ENCODE measurements at regions not wholly inside any gene's neighbourhood (a gene's known extent, or its start where the extent isn't known, plus 50 kb on each side); places are given as distances from the start of the nearest gene placed in this dataset.

GRCh38 chr1:96028071-96028470 lies 693.5 kb upstream of the PTBP2 start:
- DNase-seq: no peak

DNA sequence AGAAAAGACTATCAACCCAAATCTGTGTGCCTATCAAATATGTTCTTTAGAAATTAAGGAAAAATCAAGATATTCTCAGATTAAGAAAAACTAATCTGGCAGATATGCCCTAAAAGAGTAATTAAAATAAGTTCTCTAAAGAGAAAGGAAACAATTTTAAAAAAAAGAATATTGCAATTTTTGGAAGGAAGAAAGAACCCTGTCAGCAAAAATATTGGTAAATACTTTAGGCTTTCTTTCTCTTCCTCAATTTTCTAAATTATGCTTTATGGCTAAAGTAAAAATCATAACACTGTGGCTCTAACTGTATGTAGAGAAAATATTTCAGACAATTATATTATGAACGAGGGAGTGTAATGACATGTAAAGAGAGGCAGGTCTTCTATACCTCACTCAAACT lies 691.3 kb upstream of the PTBP2 start:
- DNase-seq: no peak

DNA sequence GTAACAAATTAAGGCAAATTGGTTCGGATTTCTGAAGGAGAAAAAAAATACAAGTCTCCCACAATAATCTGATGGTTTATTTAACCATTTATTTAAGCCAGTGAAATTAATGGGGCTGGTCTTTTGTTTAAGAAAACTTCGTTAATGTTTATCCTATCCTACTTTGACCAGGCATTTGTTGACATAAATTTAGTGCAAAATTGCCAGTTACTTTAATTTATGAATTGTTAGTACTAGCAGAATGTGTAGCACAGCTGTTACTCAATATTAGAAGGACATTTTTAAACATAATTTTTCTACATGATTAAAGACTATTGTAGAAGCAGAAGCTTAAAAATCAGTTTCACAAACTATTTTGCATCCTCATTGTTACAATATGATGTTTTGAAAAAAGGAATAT lies 687.6 kb upstream of the PTBP2 start:
- DNase-seq: no peak

- no peak for DNase-seq
Measured at GRCh38 chr1:96036763-96037162, 684.8 kb upstream of the PTBP2 start.

DNA sequence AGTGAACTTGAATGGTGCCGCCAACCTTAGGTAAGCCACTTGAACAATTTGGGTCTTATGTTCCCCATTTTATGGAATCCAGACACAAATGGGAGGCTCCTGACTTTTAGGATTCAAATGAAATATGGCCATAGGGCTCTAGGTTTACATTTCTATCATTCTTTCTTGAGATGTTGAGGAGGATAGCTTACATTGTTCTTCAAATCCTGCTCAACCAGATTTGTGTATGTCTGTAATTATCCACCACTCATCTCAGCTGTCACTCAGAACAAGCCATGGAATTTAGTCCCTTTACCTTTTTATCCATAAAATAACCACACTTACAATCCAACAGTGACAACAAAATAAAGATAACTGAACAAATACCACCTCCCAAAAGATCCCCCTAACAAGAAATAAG lies 682.9 kb upstream of the PTBP2 start:
- no peak for DNase-seq

GRCh38 chr1:96039910-96040309 lies 681.7 kb upstream of the PTBP2 start:
- DNase-seq: no peak

DNA sequence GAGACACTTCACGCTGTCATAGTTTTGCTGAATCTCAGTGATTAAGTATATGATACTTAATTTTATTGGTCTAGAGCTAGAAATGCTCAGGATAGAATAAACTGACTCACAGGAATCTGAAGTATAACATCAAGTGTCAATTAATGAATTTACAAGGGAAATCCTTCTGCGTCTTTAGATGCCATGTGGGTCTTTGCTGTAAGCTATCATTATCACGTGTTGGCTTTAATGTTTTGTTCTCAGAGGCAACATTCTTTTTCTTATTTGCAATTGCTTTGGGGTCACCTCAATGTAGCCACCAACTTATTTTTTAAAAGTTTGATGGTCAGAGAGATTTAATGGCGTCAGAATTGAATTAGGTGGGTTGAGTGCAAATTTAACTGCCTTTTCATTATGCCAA lies 680.1 kb upstream of the PTBP2 start:
- no peak for DNase-seq

DNA sequence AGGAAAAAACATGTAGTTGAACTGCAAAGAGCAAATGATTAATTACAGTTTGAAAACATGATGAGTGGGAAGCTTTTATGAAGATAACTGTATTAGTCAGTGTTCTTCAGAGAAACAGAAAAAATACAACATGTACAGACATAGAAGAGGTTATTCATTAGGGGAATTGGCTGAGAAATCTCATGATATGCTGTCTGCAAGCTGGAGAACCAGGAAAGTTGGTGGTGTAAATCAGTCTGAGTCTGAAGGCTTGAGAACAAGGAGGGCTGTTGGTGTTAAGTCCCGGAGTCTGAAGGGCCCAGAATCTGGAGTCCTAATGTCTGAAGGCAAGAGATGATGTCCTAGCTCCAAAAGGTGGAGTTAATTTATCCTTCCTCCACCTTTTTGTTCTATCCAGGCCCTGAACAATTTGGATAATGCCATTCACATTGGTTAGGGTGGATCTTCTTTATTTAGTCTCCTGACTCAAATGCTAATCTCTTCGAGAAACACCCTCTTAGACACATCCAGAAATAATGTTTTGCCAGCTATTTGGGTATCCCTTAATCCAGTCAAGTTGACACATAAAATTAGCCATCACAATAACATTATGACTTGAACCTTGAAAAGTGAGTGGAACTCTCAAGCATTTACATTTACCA lies 672.9 kb upstream of the PTBP2 start:
- no peak for DNase-seq

- DNase-seq: no peak
Measured at GRCh38 chr1:96049759-96050409, 671.7 kb upstream of the PTBP2 start.

GRCh38 chr1:96059276-96059675 lies 662.3 kb upstream of the PTBP2 start:
- DNase-seq: no peak

- DNase-seq: peak; percentile 46
Measured at GRCh38 chr1:96059736-96060135, 661.8 kb upstream of the PTBP2 start.

DNA sequence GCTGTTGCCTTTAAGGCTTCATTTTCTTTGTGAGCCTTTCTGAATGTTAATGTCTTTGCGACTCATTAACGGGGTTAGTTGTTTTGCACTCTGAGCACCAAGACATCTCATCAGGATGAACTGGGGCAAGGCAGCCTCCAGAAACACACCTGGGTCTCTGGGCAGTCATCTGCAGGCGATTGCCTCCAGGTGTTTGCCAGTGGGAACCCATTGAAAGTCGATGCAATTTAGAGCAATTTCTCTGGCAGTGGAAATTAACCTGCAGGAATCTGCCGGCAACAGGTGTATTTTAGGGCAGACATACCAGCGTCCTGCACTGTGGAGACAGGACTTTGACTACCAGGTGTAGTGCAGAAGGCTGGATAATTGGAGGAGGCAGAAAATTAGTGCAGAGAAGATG lies 661.0 kb upstream of the PTBP2 start:
- DNase-seq: peak; percentile 95

- DNase-seq: no peak
Measured at GRCh38 chr1:96072021-96072420, 649.6 kb upstream of the PTBP2 start.

GRCh38 chr1:96073100-96073499 lies 648.5 kb upstream of the PTBP2 start:
- DNase-seq: no peak

DNA sequence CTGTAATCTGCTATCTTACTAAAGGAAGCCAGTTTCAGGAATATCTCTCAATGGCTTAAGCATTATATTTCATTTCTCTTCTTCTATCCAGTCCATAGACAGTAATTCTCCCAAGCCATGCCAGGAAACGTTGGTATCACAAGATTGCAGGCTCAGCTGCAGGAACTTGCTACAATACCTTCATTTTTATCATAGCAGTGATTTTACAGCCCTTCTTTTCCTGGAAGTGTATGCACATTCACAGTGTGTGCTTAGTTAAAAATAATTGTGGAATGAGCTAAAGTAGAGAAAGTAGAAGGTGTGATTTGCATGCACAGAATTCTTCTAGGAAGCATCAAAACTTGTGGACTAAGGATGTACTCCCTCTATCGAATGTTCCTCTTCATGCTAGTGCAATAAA lies 647.2 kb upstream of the PTBP2 start:
- DNase-seq: no peak

GRCh38 chr1:96074876-96075577 lies 646.6 kb upstream of the PTBP2 start:
- DNase-seq: no peak

GRCh38 chr1:96075704-96076455 lies 645.7 kb upstream of the PTBP2 start:
- no peak for DNase-seq

GRCh38 chr1:96076589-96076988 lies 645.0 kb upstream of the PTBP2 start:
- no peak for DNase-seq

DNA sequence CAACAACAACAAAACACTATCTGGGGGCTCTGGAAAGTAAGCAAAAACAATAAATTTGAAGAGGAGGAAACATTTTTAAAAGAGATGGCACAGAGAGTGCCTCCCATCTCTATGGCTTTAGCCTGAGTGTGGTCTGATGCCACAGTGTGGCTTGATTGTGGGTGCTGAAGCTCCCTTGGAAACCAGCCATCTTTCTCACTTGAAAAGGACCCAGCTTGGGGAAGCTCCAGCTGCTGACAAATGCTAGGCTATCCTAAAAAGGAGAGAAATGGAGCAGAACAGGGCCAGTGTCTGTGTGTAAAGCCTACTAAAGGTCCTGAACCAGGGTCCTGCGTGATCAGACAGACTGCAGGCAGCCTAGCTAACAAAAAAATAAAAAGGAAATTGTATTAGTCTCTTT lies 642.0 kb upstream of the PTBP2 start:
- DNase-seq: no peak

GRCh38 chr1:96080925-96081324 lies 640.7 kb upstream of the PTBP2 start:
- DNase-seq: peak; percentile 1

DNA sequence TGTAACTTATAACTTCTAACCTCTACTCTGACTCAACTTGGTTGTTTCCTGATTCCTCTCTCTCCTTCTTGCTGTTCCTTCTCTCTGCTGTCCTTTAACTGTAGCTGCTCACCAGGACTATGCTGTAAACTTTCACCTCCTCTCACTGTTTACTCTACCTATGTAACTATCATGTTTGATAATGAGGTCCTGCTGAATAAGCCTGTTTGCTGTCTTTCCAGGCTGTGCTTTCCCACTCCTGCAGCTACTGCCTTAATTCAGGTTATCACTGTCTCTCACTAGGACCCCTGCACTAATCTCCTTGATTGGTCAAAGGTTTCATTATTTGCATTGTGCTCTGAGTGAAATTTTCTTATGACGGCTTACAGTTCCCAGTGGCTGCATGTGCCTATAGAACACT lies 633.9 kb upstream of the PTBP2 start:
- no peak for DNase-seq

DNA sequence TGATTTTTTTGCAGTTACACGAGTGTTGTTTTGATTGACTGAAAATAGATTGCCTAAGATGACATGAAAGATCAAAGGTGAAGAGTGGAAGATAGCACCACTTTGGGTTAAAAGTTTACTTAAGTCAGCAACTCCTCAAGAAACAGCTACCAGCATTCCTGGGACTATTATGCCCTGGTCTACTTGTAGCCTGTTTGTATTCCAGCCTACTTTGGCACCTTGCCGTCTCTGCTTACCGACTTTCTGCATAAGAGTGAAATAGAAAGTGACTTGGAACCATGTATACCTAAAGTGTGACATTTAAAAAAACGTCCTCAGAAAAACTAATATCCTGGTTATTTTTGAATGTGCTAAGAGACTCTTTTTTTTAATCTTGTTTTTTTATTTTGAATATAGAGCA lies 631.5 kb upstream of the PTBP2 start:
- DNase-seq: no peak

DNA sequence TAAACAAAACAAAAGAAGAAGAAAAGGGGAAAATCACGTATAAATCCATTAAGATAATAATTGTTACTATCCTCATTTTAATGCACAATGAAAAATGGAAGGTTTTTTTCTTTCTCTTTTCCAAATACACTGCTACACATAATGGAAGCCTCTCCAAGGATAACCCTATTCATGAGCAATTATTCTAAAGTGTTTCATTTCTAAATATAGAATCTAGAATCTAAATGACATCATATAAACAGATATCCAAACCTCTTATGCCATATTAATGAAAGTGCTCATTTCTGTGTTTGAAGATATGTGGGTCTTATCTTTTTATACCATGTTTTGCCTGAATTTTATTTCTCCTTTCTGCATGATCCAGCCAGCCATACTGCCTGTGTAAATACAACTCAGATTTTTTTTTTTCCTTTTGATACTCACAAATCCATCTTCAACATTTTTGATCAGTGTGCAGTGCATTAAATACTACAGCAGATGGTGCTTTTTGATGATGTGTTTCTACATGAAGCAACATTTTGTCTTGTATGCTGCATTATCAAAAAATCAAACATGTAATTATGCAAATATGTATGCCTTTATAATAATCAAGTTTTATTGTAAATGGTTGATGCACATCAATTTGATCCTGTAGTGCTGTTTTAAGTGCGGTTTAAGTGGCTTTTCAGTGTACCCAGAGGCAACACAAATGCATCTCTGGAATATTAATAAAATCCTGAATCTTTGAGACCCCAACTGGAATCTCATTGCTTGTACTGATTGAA lies 625.6 kb upstream of the PTBP2 start:
- DNase-seq: no peak
